Inflammatory macrophage treated with lipopolysaccharide for 4 hours (primary cell): ENCODE measurements at regions not wholly inside any gene's neighbourhood (a gene's known extent, or its start where the extent isn't known, plus 50 kb on each side); places are given as distances from the start of the nearest gene placed in this dataset.
A peak's percentile ranks its signal among the peaks of the same experiment; 100 is the strongest.
"Not testable (repeated sequence)": the region's sequence is repeated elsewhere in the genome, so short reads cannot be mapped to it uniquely, and the experiment has no call there.

ENCODE experiments used
- DNase-seq: peaks from one replicate; pipeline ENCODE4 v3.0.0-alpha.2; 2020

DNA sequence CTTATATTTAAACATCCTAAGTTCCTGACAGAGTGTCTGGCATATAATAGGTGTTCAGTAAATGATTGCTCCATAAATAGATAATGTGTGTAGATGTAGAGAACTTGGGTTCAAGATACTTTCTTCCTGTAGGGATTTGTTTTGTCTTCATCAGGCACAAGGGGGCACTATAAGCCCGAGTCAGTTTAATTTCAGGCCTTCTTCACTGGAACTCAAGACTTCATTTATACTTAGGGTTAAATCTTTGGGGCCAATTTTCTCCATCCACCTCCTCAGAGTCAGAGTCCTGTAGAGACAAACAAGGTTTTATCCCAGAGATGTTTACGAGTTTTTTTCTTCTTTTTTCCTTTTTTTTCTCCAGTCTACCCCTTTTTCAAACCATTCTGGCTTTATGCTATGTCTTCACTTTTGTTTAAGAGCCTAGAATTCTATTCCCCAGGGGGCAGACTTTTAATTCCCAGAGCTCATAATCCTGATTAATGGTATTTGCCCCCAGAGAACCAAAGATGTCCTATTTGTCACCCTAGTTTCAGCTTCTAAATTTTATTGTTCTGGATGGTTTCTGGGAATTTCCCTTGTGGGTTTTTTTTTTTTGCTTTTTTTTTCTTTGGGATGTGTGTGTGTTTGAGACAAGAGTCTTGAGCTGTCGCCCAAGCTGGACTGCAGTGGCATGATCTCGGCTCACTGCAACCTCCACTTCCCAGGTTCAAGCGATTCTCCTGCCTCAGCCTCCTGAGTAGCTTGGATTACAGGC lies 88.4 kb downstream of the HFE start:
- DNase-seq = peak; percentile 72

DNA sequence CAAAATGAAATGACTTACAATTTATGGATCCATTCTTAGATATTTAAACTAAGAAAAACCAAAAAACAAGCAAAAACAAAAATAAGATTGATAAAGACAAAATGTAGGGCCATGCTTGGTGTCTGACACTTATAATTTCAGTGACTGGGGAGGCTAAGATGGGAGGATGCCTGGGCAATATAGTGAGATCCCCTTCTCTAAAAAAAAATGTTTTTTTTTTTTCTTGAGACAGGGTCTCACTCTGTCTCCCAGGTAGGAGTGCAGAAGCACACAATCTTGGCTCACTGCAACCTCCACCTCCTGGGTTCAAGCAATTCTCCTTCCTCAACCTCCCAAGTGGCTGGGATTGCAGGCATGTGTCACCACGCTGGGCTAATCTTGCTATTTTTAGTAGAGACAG lies 92.4 kb downstream of the HFE start:
- DNase-seq = no peak

DNA sequence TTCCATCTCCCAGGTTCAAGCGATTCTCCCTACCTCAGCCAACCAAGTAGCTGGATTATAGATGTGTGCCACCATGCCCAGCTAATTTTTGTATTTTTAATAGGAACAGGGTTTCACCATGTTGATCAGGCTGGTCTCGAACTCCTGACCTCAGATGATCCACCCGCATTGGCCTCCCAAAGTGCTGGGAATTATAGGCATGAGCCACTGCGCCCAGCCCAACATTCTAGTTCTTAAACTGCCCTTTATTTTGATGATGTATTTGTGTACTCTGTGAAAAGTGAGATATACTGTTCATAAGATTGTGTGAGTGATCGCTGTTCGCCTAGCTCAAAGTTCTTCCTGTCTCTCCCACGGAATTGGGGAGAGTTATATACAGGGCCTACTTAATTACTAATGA lies 93.1 kb downstream of the HFE start:
- DNase-seq = no peak

DNA sequence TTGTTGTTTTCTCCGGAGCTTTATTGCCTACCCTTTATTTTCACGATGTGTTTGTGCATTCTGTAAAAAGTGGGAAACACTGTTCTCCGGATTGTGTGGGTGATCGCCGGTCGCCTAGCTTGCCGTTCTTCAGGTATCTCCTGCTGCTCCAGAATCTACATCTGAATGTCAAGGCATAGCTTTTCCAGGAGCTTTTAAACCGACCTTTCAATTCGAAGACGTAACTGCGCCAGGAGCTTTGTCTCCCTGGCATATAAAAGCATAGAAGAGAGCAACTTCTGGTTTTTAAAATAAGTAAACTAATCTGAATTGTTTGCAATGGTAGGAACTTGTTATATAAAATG lies 96.0 kb downstream of the HFE start:
- DNase-seq = no peak

DNA sequence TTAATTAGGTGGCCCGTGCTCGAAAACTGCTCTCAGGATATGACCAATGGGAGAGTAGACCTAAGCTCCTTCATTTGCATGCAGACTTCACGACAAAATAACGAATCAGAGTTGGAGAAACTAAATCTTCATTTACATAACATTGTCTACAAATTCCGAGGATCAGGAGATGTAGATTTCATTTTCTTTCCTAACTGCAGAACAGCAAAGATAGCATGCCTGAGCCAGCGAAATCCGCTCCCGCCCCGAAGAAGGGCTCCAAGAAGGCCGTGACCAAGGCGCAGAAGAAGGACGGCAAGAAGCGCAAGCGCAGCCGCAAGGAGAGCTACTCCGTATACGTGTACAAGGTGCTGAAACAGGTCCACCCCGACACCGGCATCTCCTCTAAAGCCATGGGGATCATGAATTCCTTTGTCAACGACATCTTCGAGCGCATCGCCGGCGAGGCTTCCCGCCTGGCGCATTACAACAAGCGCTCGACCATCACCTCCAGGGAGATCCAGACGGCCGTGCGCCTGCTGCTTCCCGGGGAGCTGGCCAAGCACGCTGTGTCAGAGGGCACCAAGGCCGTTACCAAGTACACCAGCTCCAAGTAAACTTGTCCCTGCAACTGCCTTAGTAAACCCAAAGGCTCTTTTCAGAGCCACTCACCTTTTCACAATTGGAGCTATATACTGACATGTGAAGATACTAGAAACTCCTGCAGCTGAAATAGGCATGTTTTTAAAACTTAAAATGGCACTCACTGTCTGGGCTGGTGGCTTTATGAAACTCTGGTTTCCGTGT lies 96.5 kb downstream of the HFE start:
- DNase-seq = peak; percentile 86

DNA sequence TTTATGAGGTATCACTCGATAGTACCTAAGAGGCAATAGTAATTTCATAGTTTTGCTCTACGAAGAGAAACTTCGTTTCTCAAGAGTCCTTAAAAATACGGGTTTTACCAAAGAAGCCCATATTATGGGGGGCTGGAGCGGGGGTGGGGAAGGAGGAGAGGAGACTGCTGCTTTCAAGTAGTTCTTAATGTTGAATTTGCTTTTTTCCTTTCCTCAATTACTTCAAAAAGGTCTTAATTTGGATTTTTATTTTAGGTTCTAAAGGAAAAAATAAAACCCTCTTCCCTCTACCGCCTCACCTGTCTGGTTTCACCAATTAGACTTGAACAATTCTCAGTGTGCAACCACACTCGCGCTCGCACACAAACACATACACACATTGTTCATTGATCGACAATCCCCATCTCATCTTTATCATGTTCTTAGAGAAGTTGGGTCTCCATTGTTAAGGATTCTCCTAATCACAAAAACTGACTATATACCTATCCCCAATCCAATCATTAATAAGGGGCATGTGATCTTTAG lies 97.2 kb downstream of the HFE start:
- no peak for DNase-seq

DNA sequence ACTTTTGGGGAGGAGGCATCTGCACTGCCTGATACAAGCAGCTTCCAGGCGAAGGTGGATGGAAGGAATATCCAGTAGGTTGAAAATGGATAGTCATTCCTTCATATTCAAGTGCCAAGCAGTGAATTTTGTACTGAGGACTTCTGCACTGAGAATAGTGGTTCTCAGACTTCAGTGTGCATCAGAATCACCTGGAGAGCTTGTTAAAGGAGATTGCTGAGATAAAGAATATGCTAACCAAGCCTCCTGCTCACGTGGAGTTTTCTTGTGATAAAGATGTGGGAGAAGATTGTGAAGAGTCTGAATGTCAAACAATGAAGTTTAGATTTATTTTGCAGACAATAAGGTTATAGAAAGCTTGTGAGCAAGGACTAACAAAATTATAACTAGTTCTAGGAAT lies 97.8 kb downstream of the HFE start:
- DNase-seq = no peak

DNA sequence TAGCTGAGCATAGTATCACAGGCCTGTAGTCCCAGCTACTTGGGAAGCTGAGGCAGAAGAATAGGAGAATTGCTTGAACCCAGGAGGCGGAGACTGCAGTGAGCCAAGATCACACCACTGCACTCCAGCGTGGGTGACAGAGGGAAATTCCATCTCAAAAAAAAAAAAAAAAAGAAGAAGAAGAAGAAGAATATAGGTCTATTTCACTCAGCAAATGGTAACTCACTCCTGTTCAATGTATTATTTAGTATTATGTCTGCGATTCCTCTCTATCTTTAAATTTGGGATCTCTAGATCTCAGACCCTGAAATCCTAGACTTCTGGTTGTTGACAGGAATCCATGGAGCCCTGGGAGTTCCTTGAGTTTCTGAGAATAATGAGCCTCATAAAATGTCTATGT lies 98.6 kb downstream of the HFE start:
- DNase-seq = peak; percentile 23

DNA sequence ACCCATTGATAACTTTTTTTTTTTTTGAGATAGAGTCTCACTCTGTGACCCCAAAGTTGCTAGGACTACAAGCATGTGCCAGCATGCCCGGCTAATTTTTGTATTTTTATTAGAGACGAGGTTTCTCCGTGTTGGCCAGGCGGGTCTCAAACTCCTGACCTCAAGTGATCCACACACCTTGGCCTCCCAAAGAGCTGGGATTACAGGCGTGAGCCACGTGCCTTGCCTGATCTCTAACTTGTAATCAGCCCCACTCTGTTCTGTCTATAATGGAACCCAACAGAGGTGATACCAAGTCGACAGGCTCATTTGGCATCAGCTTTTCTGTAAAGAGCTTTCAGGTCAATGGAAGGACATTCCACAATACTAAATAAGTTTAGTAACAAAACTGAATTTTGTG lies 99.4 kb downstream of the HFE start:
- DNase-seq = no peak

DNA sequence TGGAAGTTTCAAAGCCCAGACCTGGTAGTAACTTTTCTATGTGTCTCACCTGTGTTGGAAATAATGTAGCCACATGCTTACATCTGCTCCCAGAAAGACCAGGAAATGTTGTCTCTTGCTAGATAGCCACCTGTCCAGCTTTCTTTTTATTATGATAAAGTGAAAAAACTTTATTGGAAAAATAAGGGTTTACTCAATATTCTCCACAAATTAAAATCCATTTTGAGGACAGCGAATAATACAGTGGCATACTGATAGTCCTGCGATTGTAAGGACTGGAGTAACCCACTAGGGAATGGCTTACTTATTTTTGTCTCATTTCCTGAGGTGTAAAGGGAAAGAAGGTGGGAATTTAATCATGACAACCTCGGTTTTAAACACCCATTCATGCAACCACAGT lies 100.1 kb downstream of the HFE start:
- no peak for DNase-seq

DNA sequence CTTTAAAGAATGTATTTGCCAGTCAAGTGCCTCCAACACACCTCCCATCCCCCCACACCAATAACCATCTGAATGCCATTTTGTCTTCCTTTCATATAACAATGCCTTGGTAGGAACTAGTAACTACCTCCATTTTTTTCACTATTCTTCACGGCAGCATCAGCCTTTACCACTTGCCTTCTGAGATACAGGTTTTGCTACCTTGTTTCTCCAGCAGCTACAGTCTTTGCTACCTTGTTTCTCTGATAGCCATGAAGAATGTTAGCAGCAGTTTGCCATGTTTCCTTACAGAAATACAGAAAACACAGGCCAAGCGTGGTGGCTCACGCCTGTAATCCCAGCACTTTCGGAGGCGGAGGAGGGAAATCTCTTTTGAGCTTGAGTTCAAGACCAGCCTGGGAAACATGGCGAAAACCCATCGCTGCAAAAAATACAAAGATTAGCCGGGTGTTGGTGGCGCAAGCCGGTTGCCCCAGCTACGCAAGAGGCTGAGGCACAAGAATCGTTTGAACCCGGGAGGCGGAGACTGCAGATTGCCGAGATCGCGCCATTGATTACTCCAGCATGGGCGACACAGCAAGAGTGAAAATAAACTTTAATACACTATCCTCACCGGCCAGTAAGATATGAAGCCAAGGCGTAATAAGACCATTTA lies 100.9 kb downstream of the HFE start:
- peak; percentile 54 for DNase-seq

DNA sequence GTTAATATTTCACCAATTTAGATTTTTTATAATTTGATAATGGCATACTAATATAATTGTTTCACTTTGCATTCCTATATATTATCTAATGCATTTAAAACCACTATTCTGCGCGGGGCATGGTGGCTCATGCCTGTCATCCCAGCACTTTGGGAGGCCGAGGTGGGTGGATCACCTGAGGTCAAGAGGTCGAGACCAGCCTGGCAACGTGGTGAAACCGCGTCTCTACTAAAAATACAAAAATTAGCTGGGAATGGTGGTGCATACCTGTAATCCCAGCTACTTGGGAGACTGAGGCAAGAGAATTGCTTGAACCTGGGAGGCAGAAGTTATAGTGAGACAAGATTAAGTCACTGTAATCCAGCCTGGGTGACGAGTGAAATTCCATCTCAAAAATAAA lies 104.3 kb downstream of the HFE start:
- DNase-seq = not testable (repeated sequence)

DNA sequence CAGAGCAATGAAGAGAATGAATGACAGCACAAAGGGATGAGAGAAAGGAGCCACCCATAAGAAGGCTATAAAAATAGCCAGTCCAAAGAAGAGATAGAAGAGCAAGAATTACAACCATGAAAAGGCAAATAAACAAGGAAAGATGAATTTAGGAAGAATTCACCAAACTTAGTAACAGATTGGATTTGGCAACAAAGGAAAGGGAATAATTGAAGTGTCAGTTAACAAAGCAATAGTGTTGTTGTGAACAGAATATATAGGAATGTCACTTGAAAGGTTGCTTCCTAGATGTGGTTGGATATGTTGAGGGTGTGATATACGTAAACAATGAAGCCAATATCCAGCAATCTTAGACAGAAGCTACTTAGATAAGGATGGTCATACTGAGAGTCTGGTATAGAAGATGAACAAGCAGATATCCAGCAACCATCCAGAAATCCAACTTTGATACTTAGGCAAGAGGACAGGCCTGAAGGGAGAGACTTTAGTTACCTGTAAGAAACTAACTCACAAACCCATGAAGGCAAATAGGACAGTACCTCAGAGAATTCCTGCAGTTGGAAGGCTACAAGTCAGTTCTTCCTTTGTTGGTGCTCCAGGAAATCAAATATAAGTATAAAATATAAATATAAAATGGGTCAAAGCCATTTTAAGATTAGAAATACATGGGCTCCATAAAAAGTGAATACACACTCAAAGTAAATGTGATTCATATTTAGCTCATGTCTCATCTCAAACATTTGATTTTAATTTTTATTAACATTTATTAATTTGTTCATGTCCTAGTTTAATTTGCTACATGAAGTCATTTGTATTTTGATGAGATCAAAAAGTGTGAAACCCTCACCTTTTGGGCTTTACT lies 106.5 kb downstream of the HFE start:
- DNase-seq = no peak

DNA sequence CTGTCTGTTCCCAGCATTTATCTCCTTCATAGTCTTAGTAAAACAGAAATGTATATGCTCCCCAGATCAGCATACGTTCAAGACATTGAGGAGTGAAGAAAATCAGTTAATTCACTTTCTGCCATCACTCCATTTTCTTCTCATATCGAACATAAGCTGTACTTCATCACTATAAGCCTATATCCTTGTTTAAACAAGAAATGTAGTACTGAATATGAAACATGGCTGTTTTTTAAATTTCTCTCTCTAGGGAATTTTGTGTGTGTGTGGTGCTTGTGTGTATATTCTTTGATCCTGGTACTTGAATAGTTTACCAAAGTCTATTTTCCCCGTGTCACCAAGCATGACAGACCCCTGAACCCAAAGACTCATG lies 107.1 kb downstream of the HFE start:
- no peak for DNase-seq

DNA sequence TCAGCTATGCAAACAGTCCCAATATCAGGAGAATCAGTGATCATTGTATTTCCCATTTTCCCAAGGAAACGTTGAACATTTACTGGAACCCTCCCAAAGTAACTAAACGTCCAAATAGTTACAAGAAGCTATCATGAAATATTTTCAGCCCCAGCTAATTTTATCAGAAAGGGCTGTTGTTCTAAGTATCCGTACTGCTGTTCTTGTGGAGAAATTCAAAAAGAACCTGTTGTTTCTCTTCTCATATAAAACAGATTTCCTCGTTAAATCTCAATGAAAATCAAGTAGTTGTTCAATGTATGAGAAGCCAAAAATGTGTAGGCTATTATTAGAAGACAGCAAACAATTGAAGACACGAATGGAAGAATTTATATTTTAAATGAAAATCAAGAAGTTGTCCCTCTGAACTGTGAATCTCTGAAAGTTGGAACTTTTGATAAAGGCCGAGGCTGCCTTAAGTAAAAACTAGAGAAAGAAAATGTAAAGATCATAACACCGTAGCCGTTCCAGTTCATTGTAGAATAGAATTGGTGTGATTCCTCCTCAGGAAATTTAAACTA lies 107.7 kb downstream of the HFE start:
- DNase-seq = no peak

DNA sequence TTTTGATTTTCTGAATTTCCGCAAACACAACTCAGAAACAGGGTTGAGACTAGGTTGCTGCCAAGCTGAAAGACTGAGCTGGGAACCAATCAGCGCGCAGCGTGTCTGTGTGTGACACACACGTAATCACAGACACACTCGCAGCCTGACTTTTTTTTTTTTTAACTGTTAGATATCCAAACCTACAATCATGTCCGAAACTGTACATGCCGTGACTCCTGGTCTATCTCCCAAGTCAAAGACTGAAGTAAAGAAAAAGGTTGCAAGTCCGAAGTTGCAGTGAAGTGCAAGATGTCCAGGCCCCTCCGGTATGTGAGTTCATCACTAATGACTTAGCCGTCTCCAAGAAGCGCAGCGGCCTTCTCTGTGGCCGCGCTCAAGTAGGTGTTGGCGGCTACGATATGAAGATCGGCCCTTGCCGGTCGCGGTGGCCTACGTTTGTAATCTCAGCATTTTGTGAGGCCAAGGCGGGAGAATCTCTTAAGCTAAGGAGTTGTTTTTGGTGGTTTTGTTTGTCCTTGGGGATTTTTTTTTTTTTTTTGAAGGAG lies 108.2 kb downstream of the HFE start:
- peak; percentile 93 for DNase-seq

DNA sequence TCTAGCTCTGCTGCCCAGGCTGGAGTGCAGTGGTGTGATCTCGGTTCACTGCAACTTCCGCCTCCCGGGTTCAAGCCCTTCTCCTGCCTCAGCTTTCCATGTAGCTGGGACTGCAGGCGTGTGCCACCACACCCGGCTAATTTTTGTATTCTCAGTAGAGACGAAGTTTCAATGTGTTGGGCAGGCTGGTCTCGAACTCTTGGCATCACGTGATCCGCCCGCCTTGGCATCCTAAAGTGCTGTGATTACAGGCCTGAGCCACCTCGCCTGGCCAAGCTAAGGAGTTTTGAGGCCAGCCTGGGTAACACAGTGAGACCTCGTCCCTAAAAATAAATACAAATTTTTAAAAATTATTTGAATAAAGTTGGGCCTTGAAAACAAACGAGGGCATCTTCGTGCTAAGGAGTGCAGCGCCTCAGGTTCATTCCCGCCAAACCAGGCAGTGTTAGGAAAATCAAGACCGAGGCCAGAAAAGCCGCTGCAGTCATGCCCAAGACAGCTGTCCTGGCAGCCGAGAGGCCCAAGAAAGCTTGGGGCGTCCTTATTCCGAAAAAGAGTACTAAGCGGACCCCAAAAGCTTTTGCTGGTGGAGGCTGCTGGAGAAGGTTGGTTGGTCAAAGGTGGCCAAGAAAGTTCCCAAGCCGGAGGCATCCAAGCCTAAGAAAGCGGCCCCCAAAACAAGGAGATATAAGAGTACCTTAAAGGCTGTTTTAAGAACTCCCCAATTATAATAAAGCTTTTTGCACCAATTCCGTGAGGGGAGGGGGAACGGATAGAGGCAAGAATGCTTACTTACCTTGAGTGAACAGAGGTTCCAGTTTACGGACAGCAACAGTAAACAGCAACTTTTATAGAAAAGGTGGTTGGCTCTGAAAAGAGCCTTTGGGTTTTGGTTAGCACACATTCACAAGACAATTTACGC lies 109.0 kb downstream of the HFE start:
- no peak for DNase-seq

DNA sequence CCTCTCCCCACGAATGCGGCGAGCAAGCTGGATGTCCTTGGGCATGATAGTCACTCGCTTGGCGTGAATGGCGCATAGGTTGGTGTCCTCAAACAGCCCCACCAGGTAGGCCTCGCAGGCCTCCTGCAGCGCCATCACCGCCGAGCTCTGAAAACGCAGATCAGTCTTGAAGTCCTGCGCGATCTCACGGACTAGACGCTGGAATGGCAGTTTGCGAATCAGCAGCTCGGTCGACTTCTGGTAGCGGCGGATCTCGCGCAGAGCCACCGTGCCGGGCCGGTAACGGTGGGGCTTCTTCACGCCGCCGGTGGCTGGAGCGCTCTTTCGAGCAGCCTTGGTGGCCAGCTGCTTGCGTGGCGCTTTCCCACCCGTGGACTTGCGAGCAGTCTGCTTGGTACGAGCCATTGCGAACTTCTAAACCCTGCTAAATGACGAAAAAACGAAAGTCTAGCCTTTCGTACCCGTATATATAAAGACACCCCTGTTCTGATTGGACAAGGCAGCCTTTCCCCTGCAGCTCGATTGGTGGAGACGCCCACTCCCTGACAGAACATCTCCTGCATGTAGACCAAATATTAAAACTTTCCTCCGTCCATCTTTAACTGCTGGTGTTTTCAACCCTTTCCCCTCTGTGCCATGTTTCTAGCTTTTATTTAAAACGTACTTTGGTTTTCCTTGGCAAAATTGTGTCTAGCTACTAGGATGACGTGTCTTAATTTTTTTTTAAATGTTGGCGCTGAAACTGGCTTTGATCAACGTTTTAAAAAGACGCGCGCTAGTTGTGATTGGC lies 109.8 kb downstream of the HFE start:
- DNase-seq = peak; percentile 91

DNA sequence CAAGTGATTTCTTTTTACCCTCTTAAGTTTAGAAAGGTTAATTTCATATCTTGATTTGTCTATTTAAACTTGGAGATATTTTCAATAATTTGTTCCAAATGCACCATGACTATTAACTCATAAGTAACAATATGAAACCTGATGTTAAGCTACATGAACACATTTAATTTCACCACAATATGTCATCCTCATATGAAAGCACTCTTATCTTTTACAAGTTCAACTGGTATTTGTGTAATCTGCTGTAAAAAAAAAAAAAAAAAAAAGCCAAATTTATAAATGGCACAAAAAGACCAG lies 110.4 kb downstream of the HFE start:
- no peak for DNase-seq

DNA sequence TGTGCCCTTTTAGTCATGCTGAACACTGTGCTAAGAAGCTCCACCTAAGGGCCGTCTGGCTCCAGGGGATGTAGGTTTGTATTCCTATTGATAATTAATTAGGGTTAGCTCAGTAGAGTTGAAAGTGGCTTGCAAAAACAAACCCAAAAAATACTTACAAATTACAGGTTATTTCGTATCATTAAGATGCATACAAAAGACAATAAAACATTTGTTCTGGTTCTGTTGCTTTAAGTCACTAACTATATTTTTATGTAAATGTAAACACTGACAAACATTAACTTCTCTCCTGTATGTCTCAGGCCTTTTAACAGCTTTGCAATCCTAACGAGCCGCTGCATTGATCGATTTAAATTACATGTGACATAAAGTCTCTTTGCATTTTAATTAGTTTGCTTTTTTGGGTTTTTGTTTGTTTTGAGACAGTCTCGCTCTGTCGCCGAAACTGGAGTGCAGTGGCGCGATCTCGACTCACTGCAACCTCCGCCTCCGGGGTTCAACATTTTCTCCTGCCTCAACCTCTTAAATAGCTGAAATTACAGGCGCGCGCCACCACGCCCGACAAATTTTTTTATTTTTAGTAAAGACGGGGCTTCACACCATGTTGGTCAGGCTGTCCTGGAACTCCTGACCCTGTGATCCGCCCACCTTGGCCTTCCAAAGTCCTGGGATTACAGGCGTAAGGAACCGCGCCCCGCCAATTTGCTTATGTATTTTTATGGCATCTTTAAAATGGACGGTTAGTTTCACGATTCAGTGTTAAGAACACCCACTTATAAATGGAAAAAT lies 110.9 kb downstream of the HFE start:
- peak; percentile 51 for DNase-seq
